ENCODE measurements at regions not wholly inside any gene's neighbourhood (a gene's known extent, or its start where the extent isn't known, plus 50 kb on each side); places are given as distances from the start of the nearest gene placed in this dataset.
"Not testable (repeated sequence)": the region's sequence is repeated elsewhere in the genome, so short reads cannot be mapped to it uniquely, and the experiment has no call there.

DNA sequence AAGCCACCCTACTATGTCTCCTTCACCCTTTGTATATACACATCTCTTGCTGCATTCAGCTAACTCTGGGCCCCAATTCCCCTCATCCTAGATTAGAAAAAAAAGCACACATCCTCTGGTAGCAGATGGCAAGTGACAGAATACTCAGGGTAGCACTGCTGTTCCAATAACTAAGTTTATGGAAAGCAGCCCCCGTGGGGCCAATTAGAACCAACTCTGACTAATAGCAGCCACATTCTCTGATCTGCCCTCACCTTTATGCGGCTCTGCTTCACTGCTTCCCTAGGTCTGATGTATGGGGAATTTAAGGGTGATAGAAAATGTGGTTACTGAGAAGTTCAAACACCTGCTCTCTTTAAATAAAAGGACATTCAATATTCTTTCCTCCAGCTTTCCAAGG lies 74.9 kb upstream of the SETMAR start:
- DNase-seq: no peak

DNA sequence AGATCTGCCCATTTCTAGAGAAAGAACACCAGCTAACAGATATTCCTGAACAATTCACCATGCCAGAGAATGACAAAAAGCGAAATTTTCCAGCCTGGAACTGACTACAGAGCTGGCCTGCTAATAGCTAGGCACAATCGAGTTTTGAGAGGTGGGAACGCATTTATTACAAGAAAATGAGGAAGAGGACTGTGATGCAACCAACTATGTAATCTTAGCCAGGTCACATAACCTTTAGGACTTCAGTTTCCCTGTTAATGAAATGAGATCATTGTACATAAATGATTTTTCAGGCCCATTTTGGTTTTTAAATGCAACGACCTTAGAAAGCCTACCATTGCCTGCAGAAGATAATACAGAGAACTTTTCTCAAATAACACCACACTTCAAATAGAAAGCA lies 72.1 kb upstream of the SETMAR start:
- DNase-seq: peak; percentile 25

DNA sequence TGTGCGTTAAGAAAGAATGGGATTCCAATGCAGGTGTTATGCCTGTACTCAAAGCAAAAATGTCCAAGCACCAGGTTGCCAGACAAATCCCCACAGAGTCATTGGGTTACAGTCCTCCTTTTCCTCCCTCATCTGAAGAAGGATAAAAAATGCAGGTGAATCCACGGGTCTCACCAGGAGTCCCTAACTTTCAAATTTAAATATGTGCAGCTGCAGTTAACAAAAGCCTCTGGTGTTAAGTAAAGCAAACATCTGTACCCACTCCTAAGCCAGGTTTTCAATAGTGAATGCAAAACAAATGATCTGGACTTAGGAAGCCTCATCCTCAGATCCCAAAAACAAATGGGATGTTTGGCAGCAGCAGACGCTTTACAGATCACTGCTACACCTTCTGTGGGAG lies 70.4 kb upstream of the SETMAR start:
- no peak for DNase-seq

DNA sequence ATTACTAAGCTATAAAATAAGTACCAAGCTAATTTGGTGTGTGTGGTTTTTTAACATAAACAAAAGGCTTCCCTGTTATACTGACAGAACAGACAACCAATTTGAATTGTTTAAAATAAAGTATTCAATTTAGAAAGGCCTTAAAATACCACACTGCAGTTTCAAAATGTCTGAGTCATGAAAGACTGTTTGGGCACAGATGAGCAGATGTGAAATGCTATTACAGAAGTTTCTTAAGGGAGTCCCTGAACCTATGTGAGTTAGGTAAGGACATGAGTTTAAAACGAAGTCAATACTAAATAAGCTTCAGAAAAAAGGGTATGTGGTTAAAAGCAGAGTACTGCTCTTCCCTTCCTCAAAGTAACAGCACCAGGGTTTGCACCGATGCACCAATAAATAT lies 69.7 kb upstream of the SETMAR start:
- DNase-seq: no peak

GRCh38 chr3:4234889-4235288 lies 68.3 kb upstream of the SETMAR start:
- no peak for DNase-seq

DNA sequence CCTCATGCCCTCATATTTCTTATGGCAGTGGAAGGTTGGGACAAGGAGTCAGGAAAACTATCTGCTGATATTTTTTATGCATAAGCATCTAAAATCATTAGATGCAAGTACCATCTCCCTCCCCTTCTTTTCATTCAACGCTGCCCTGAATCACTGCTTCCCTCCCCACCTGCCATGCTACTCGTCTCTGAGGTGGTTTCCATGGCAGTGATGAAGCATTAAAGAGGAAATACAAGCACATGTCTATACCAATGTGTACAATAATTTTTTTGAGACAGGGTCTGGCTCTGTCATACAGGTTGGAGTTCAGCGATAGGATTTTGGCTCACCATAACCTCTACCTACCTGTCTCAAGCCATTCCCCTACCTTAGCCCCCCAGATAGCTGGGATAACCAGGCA lies 67.5 kb upstream of the SETMAR start:
- DNase-seq: no peak

- DNase-seq: peak; percentile 93
These were observed 61.5 kb upstream of the SETMAR start for GRCh38 chr3:4241595-4242170.

- DNase-seq: no peak
These were observed 57.5 kb upstream of the SETMAR start for GRCh38 chr3:4245671-4246070.

DNA sequence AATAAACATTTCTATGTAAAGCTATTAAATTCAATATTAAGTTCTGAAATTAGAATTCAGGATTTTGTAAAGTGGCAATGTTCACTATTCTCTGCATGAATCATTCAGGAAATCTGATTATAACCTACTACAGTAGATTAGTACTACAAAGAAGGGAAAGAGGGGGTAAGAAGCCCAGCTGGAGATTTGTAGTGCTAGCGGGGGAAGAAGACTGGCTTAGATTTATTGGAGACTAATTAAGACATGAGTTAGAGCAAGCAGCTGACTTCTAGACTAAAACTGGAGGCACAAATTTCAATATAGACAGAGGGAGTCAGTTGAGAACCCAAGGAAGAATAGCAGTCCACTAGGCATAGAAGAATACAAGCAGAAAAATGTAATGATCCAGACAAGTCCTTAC lies 55.8 kb upstream of the SETMAR start:
- no peak for DNase-seq

- no peak for DNase-seq
These were observed 53.1 kb upstream of the SETMAR start for GRCh38 chr3:4250064-4250463.

GRCh38 chr3:4251412-4251811 lies 51.8 kb upstream of the SETMAR start:
- DNase-seq: no peak

GRCh38 chr3:4253072-4253832 lies 49.9 kb upstream of the SETMAR start:
- not testable (repeated sequence) for DNase-seq

Measured in OCI-M1 (cell line).